ENCODE measurements at regions not wholly inside any gene's neighbourhood (a gene's known extent, or its start where the extent isn't known, plus 50 kb on each side); places are given as distances from the start of the nearest gene placed in this dataset.

GRCh38 chr5:38189081-38189504 lies 69.3 kb upstream of the EGFLAM start:
- TF ChIP-seq CTCF (conservative IDR thresholded peaks at IDR 0.05 in 1 of 2, IDR thresholded peaks at IDR 0.05 in 1 of 2; ENCODE audit: low read depth in 1 of 2, low read length in 2 of 2) (no peak), EZH2 (IDR thresholded peaks at IDR 0.05; ENCODE audit: low read length, missing control alignments) (no peak)
